HepG2 (cell line): ENCODE measurements at regions not wholly inside any gene's neighbourhood (a gene's known extent, or its start where the extent isn't known, plus 50 kb on each side); places are given as distances from the start of the nearest gene placed in this dataset.

ENCODE experiments used
- ATAC-seq: fragments of 200-7000 bp; cut with Tn5 transposase; 3 replicates; pipeline ENCODE4 v1.9.1; 2020; ENCODE audit warnings: mild to moderate bottlenecking, moderate library complexity
- BruUV-seq: library from RNA; stranded (reverse); fragments of 400-500 nt; replicated peaks from 2 replicates; lab custom pipeline; 2021; lab: Mats Ljungman, UMichigan
- CTCF ChIA-PET: fragments of 300-600 bp; formaldehyde crosslinking; extraction: SDS; loops from one replicate; lab custom pipeline; 2021; ENCODE audit warnings: low total read pairs, inconsistent platforms, low intra/inter-chr PET ratio; lab: Yijun Ruan, JAX
- POLR2A ChIA-PET: fragments of 350-600 bp; sonication (Branson Sonifier 250); formaldehyde crosslinking; loops from one replicate; lab custom pipeline; 2020; ENCODE audit warnings: antibody characterized with exemption, inconsistent platforms; lab: Yijun Ruan, JAX
- DNase-seq: peaks from one replicate; pipeline ENCODE4 v3.0.0-alpha.2; 2015; ENCODE audit warnings: low spot score
- FAIRE-seq: peaks from 3 replicates; lab custom pipeline; 2011; peaks lifted over from hg19 to GRCh38; lab: Jason Lieb, UNC
- H2AFZ ChIP-seq: one replicate; pipeline ENCODE4 v1.6.1; 2011; ENCODE audit warnings: low read length, inconsistent platforms
- H3K27ac ChIP-seq: fragments of 300-600 bp; 3 replicates; pipeline ENCODE4 v1.8.0; 2011; ENCODE audit warnings: mixed run types, mild to moderate bottlenecking, mixed read lengths, low read length, inconsistent platforms; ENCODE audit not compliant: insufficient read depth; ENCODE audit errors: extremely low read length
- H3K27me3 ChIP-seq, 2 experiments: fragments of 200-600 bp in 1 of 2; 2 replicates in 1 of 2; 3 replicates in 1 of 2; pipeline versions ENCODE4 v1.6.0 to v1.8.0; 2011; ENCODE audit warnings: low read length in 2 of 2, mild to moderate bottlenecking in 2 of 2, moderate library complexity in 2 of 2, inconsistent platforms in 1 of 2; ENCODE audit not compliant: insufficient read depth in 2 of 2, control insufficient read depth in 1 of 2
- H3K36me3 ChIP-seq, 2 experiments: fragments of 200-600 bp in 1 of 2; replicated peaks in 1 of 2; 2 replicates in 1 of 2; 3 replicates in 1 of 2; pipeline versions ENCODE4 v1.5.1 to v1.8.0; 2011; ENCODE audit warnings: low read length in 2 of 2, inconsistent platforms in 1 of 2; ENCODE audit not compliant: insufficient read depth in 2 of 2, control insufficient read depth in 1 of 2
- H3K4me1 ChIP-seq: 2 replicates; pipeline ENCODE4 v1.5.1; 2012; ENCODE audit warnings: low read length, inconsistent platforms; ENCODE audit not compliant: insufficient read depth
- H3K4me2 ChIP-seq: 2 replicates; pipeline ENCODE4 v1.6.0; 2011; ENCODE audit warnings: low read depth, low read length, inconsistent platforms
- H3K4me3 ChIP-seq, 3 experiments: fragments of 200-600 bp in 1 of 3; sonication (generic), shearing (Covaris generic) in 1 of 3; replicated peaks in 1 of 3; 2 replicates each; pipeline ENCODE4 v1.5.1; 2011 to 2016; ENCODE audit warnings: low read length in 3 of 3, inconsistent platforms in 2 of 3, low read depth in 2 of 3, mild to moderate bottlenecking in 2 of 3, control low read depth in 1 of 3, mixed read lengths in 1 of 3; ENCODE audit not compliant: insufficient read depth in 1 of 3
- H3K79me2 ChIP-seq: one replicate; pipeline ENCODE4 v1.6.1; 2011; ENCODE audit warnings: low read length, inconsistent platforms; ENCODE audit not compliant: insufficient read depth
- H3K9ac ChIP-seq: 2 replicates; pipeline ENCODE4 v1.6.0; 2011; ENCODE audit warnings: mild to moderate bottlenecking, low read depth, low read length, inconsistent platforms; ENCODE audit not compliant: insufficient read depth
- H3K9me3 ChIP-seq: 2 replicates; pipeline ENCODE4 v1.5.1; 2012; ENCODE audit warnings: mild to moderate bottlenecking, low read length
- H4K20me1 ChIP-seq: 2 replicates; pipeline ENCODE4 v1.6.0; 2011; ENCODE audit warnings: inconsistent platforms, mild to moderate bottlenecking, low read length, moderate library complexity; ENCODE audit not compliant: insufficient read depth
- EZH2 ChIP-seq: conservative IDR thresholded peaks from 2 replicates; pipeline ENCODE4 v1.6.1; 2012; ENCODE audit warnings: mild to moderate bottlenecking, low read depth, low read length, moderate library complexity
- PAWR ChIP-seq: sonication (generic); formaldehyde crosslinking; IDR thresholded peaks from 2 replicates; pipeline ENCODE4 v1.4.0; 2020; ENCODE audit warnings: missing genetic modification reagents, mild to moderate bottlenecking, borderline replicate concordance
- PRDM15 ChIP-seq: sonication (generic); formaldehyde crosslinking; IDR thresholded peaks from 2 replicates; pipeline ENCODE4 v1.4.0; 2020; ENCODE audit warnings: missing genetic modification reagents
- SMAD3 ChIP-seq: sonication (generic); formaldehyde crosslinking; IDR thresholded peaks from 2 replicates; pipeline ENCODE4 v1.4.0; 2020; ENCODE audit warnings: missing genetic modification reagents
- ZNF382 ChIP-seq: sonication (generic); formaldehyde crosslinking; IDR thresholded peaks from 2 replicates; pipeline ENCODE4 v1.5.0; 2020; ENCODE audit warnings: missing genetic modification reagents, mild to moderate bottlenecking, borderline replicate concordance
- ZNF737 ChIP-seq: sonication (generic); formaldehyde crosslinking; IDR thresholded peaks from 2 replicates; pipeline ENCODE4 v1.5.0; 2020; ENCODE audit warnings: missing genetic modification reagents, mild to moderate bottlenecking, borderline replicate concordance
- WGBS: methylation state at CpG from one replicate; pipeline ENCODE4 v1.1.6; 2017; ENCODE audit warnings: low lambda C conversion rate; 5-methylcytosine and 5-hydroxymethylcytosine counted together
- in situ Hi-C: cut with HindIII; loops from 2 replicates; pipeline ENCODE4 v1.10.0; 2017; ENCODE audit warnings: low pct_unique_long_range_greater_than_20kb; ENCODE audit not compliant: extremely low pct_ligation_motif_present
- intact Hi-C: fragments of 100-400 bp; cut with micrococcal nuclease; formaldehyde crosslinking; loops from one replicate; pipeline ENCODE4 v1.10.0; 2022; ENCODE audit not compliant: unreplicated experiment

- H3K36me3 ChIP-seq, result no peaks in the 10 kb centered on the region
- intact Hi-C loops, result no loop called here
- H3K27me3 ChIP-seq, result no peaks in the 10 kb centered on the region
- no TSS peak for BruUV-seq
- 2% methylated on average over 4 of the region's 4 CpGs for WGBS
- no peak overlapping the region for H3K4me3 ChIP-seq
- FAIRE-seq (no peak), DNase-seq (no peak)
- H3K4me1 ChIP-seq, result no peaks in the 10 kb centered on the region
- H4K20me1 ChIP-seq, result no peaks in the 10 kb centered on the region
- H3K9me3 ChIP-seq, result peaks cover 81% of the 10 kb centered on the region
- H3K4me2 ChIP-seq, result no peak overlapping the region
- no peaks in the 10 kb centered on the region for H3K79me2 ChIP-seq
- H2AFZ ChIP-seq, result no peak overlapping the region
- ChIA-PET CTCF (no interaction called here), POLR2A (no interaction called here)
- H3K27ac ChIP-seq, result no peak overlapping the region
- no peak for TF ChIP-seq ZNF737 (CRISPR knock-in tag)
- no peak for TF ChIP-seq PRDM15 (CRISPR knock-in tag)
- TF ChIP-seq ZNF382 (CRISPR knock-in tag), result no peak
- no peak for TF ChIP-seq EZH2
- no peak for TF ChIP-seq SMAD3 (CRISPR knock-in tag)
- TF ChIP-seq PAWR, result no peak
- TF ChIP-seq, all 625 proteins: peak for 0
- no peak overlapping the region for H3K9ac ChIP-seq
- no peak for ATAC-seq
- in situ Hi-C loops, result no loop called here
Observed at GRCh38 chr21:27326301-27326700, 359.4 kb upstream of the ADAMTS5 start.
